NB4 (cell line): ENCODE measurements at regions not wholly inside any gene's neighbourhood (a gene's known extent, or its start where the extent isn't known, plus 50 kb on each side); places are given as distances from the start of the nearest gene placed in this dataset.

ENCODE experiments used
- DNase-seq: peaks from one replicate; pipeline ENCODE4 v3.0.0; 2010; ENCODE audit warnings: low read depth
- H3K4me3 ChIP-seq: one replicate; pipeline ENCODE4 v1.5.1; 2011; ENCODE audit warnings: mild to moderate bottlenecking, low read depth, low read length, moderate library complexity
- MYC ChIP-seq: IDR thresholded peaks from 2 replicates; pipeline ENCODE4 v1.6.1; 2011; ENCODE audit warnings: low read depth, low read length
- POLR2A ChIP-seq: IDR thresholded peaks from 2 replicates; pipeline ENCODE4 v1.6.1; 2011; ENCODE audit warnings: mild to moderate bottlenecking; ENCODE audit not compliant: insufficient read length; ENCODE audit errors: extremely low read depth
- TF ChIP-seq, protein P1 (sequence below): IDR thresholded peaks from 2 replicates; pipeline ENCODE4 v1.6.1; 2011; ENCODE audit warnings: low read depth, low read length
- TF ChIP-seq, protein P2 (sequence below): IDR thresholded peaks from one replicate; pipeline ENCODE4 v1.5.1; 2012; ENCODE audit warnings: low read depth, low read length

DNA sequence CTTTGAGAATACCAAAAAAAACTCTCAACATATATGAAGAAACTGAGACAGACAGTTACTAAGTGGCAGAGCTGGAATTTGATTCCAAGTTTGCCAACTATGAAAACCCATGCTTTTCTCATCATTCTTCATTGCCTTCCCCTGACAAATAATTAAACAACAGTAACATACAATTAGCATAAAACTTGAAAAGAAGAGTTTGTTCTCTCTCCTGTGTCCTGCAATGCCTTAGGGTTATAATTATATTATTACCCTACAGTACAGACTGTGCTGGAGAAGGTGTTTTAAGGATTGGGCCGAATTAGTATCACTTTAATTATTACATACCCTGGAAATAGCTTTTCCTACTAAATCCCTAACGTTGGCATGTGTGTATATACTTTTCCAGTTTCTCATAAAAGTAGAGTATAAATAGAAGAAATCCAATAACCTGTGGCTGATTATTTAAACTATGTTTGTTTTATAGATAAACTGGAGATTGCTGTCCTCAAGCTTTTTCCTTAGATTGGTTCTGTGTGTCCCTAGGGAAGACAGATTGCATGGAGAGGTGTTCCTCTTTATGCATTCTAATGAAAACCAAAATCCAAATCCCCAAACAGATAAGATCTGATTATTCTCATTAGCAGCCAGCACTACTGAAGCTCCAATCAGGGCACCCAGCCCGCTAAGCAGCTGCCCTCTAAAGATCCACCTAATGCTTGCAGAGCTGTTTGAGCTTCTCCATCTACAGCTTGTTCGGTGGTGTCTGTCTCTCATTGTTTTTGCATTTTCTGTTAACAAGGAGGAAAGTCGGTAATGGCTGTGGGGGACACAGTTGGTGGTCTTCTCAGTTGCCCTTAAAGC is 156.3 kb downstream of the TM2D1 start:
- no peak for TF ChIP-seq POLR2A
- TF ChIP-seq MYC: no peak
- TF ChIP-seq, protein P1, sequence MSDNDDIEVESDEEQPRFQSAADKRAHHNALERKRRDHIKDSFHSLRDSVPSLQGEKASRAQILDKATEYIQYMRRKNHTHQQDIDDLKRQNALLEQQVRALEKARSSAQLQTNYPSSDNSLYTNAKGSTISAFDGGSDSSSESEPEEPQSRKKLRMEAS: no peak
- TF ChIP-seq, protein P2, sequence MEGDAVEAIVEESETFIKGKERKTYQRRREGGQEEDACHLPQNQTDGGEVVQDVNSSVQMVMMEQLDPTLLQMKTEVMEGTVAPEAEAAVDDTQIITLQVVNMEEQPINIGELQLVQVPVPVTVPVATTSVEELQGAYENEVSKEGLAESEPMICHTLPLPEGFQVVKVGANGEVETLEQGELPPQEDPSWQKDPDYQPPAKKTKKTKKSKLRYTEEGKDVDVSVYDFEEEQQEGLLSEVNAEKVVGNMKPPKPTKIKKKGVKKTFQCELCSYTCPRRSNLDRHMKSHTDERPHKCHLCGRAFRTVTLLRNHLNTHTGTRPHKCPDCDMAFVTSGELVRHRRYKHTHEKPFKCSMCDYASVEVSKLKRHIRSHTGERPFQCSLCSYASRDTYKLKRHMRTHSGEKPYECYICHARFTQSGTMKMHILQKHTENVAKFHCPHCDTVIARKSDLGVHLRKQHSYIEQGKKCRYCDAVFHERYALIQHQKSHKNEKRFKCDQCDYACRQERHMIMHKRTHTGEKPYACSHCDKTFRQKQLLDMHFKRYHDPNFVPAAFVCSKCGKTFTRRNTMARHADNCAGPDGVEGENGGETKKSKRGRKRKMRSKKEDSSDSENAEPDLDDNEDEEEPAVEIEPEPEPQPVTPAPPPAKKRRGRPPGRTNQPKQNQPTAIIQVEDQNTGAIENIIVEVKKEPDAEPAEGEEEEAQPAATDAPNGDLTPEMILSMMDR: no peak
- H3K4me3 ChIP-seq: no peak overlapping the region
- DNase-seq: no peak

DNA sequence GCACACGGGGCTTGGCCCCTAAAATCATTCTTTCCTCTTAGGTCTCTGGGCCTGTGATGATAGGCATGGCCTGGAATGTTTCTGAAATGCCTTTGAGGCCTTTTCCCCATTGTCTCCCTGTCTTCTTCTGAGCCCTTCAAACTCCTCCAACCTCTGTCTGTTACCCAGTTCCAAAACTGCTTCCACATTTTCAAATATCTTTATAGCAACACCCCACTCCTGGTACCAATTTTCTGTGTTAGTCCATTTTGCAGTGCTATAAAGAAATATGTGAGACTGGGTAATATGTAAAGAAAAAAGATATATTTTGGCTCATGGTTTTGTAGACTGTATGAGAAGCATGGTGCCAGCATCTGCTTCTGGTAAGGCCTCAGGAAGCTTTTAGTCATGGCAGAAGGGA is 158.8 kb downstream of the TM2D1 start:
- TF ChIP-seq, protein P1: no peak
- TF ChIP-seq, protein P2: no peak
- TF ChIP-seq POLR2A: no peak
- TF ChIP-seq MYC: no peak
- H3K4me3 ChIP-seq: no peak overlapping the region
- DNase-seq: no peak

DNA sequence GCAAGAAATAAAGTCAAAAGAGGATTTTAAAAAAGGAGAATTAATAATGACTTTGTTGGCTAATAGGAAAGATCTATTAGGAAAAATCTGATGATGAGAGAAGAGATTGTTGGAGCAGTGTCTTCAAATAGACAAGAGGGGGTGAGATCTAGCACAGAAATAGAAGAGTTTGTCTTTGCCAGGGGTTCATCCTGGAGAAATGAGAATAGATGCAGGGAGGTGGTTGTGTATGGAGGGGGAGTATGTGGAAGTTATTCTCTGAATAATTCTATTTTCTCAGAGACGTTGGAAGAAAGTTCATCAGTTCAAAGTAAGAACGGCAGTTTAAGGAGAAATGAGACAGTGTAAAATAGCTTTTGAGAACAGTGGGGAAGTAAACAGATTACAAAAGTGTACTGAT is 161.3 kb downstream of the TM2D1 start:
- no peak for TF ChIP-seq MYC
- TF ChIP-seq, protein P1: no peak
- TF ChIP-seq, protein P2: no peak
- no peak for TF ChIP-seq POLR2A
- no peak overlapping the region for H3K4me3 ChIP-seq
- no peak for DNase-seq

DNA sequence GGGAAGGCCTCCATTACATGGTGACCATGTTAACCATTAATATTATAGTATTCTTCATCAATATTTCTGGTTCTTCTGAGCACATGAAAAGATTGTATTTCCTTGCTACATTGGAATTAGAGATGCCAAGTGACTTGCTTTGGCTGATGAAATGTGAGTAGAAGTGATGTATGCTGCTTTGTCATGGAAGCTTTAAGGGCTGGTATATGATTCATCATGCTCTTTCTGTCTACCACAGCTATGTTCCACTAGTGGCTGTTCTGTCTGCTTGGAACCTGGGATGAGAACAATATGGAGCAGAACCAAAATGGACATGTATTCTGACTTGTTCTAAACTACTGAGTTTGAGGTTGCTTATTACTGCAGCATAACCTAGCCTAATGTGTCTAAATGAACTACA is 163.3 kb downstream of the TM2D1 start:
- TF ChIP-seq, protein P2: no peak
- TF ChIP-seq, protein P1: no peak
- no peak for TF ChIP-seq MYC
- no peak for TF ChIP-seq POLR2A
- no peak for DNase-seq

DNA sequence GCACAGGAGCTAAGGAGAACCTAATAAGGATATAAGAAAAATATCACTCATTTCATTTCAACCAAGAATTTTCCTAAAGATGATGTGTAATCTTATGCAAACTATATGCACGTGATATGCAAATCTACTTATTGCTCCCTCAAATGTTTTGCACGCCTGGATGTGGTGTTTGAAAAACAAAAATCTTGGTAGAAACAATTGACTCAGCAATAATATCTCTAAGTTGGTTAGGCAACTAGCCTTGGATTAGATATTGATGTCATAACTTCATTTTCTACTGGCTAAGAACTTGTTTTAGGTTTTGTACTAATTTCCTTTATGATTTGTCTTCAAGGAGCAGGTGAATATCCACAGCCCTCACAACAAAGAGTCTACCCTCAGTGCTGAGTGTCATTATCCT is 164.6 kb downstream of the TM2D1 start:
- TF ChIP-seq, protein P1: no peak
- TF ChIP-seq MYC (no peak), POLR2A (no peak)
- TF ChIP-seq, protein P2: no peak
- no peak overlapping the region for H3K4me3 ChIP-seq
- no peak for DNase-seq

More for the DNA sequence above, 163.3 kb downstream of the TM2D1 start:
- no peak overlapping the region for H3K4me3 ChIP-seq

DNA sequence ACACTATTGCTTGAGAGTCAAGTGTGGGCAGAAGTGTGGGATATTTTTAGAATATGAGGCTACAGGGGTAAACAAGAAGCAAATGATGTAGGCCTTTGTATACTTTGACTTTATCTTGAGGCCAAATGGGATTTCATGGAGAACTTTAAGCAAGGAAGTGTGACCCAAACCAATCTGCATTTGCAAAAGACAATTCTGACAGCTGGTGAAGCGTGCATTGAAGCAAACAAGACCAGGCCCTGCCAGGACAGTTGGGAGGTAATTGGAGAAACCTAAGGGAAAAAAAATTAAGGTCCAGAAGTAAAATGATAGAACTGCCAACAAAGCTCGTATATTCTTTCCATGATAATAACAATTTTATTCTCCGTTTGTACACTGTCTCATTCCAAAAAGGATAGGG is 168.3 kb downstream of the TM2D1 start:
- TF ChIP-seq, protein P2: no peak
- TF ChIP-seq POLR2A: no peak
- no peak for TF ChIP-seq MYC
- TF ChIP-seq, protein P1: no peak
- no peak overlapping the region for H3K4me3 ChIP-seq
- no peak for DNase-seq
